Neural cell (in vitro differentiated cells): ENCODE measurements at regions not wholly inside any gene's neighbourhood (a gene's known extent, or its start where the extent isn't known, plus 50 kb on each side); places are given as distances from the start of the nearest gene placed in this dataset.
"Not testable (repeated sequence)": the region's sequence is repeated elsewhere in the genome, so short reads cannot be mapped to it uniquely, and the experiment has no call there.

Experiments
- H2AFZ ChIP-seq: fragments of 200-600, 300-800 bp; sonication (generic), shearing (Covaris generic); 2 replicates; pipeline ENCODE4 v1.6.0; 2014; ENCODE audit warnings: low read depth, mild to moderate bottlenecking, antibody characterized with exemption, low read length, moderate library complexity
- H3F3A ChIP-seq: fragments of 200-600 bp; shearing (Covaris generic); 2 replicates; pipeline ENCODE4 v1.6.1; 2016; ENCODE audit warnings: mild to moderate bottlenecking, moderate library complexity, mixed read lengths, antibody characterized with exemption, low read length; ENCODE audit not compliant: insufficient read depth, poor library complexity, severe bottlenecking
- H3K27ac ChIP-seq: fragments of 200-600, 300-800 bp; sonication (generic), shearing (Covaris generic); 2 replicates; pipeline ENCODE4 v1.5.1; 2014; ENCODE audit warnings: mild to moderate bottlenecking, low read length, moderate library complexity
- H3K27me3 ChIP-seq: fragments of 300-800, 200-600 bp; sonication (generic), shearing (Covaris generic); 2 replicates; pipeline ENCODE4 v1.6.0; 2014; ENCODE audit warnings: mild to moderate bottlenecking, low read depth, low read length, moderate library complexity; ENCODE audit not compliant: insufficient read depth
- H3K36me3 ChIP-seq: fragments of 300-800, 200-600 bp; sonication (generic), shearing (Covaris generic); 2 replicates; pipeline ENCODE4 v1.5.1; 2014; ENCODE audit warnings: mild to moderate bottlenecking, antibody characterized with exemption, low read length, moderate library complexity; ENCODE audit not compliant: insufficient read depth
- H3K4me2 ChIP-seq: fragments of 300-800, 200-600 bp; sonication (generic), shearing (Covaris generic); 2 replicates; pipeline ENCODE4 v1.6.0; 2014; ENCODE audit warnings: mild to moderate bottlenecking, low read length
- H3K4me3 ChIP-seq: fragments of 300-800, 200-600 bp; sonication (generic), shearing (Covaris generic); 2 replicates; pipeline ENCODE4 v1.5.1; 2014; ENCODE audit warnings: mild to moderate bottlenecking, low read length, moderate library complexity
- H3K79me2 ChIP-seq: fragments of 200-600 bp; shearing (Covaris generic); replicated peaks from 2 replicates; pipeline ENCODE4 v1.6.0; 2014; ENCODE audit warnings: mild to moderate bottlenecking, low read length, moderate library complexity; ENCODE audit not compliant: insufficient read depth
- H3K9ac ChIP-seq: fragments of 300-800, 200-600 bp; sonication (generic), shearing (Covaris generic); 2 replicates; pipeline ENCODE4 v1.6.1; 2016; ENCODE audit warnings: mild to moderate bottlenecking, low read length, mixed read lengths
- H3K9me2 ChIP-seq: fragments of 200-600 bp; shearing (Covaris generic); 2 replicates; pipeline ENCODE4 v1.6.1; 2016; ENCODE audit warnings: mild to moderate bottlenecking, low read length, mixed read lengths; ENCODE audit not compliant: insufficient read depth
- H3K9me3 ChIP-seq: fragments of 200-600, 300-800 bp; sonication (generic), shearing (Covaris generic); 2 replicates; pipeline ENCODE4 v1.6.1; 2016; ENCODE audit warnings: mild to moderate bottlenecking, mixed run types, low read length, moderate library complexity, mixed read lengths
- H4K20me1 ChIP-seq: fragments of 200-600 bp; shearing (Covaris generic); 2 replicates; pipeline ENCODE4 v1.6.1; 2016; ENCODE audit warnings: mild to moderate bottlenecking, mixed run types; ENCODE audit not compliant: insufficient read depth
- CTCF ChIP-seq: fragments of 450-650 bp; IDR thresholded peaks from 2 replicates; pipeline ENCODE4 v1.5.1; 2014; ENCODE audit warnings: antibody characterized with exemption, mild to moderate bottlenecking, moderate library complexity; ENCODE audit not compliant: poor library complexity, severe bottlenecking
- EP300 ChIP-seq: fragments of 450-650 bp; conservative IDR thresholded peaks from 2 replicates; pipeline ENCODE4 v1.6.1; 2014; ENCODE audit warnings: antibody characterized with exemption, mild to moderate bottlenecking, moderate library complexity; ENCODE audit not compliant: poor library complexity, severe bottlenecking
- EZH2 ChIP-seq: fragments of 200-600, 300-800 bp; shearing (Covaris generic), sonication (generic); IDR thresholded peaks from 2 replicates; pipeline ENCODE4 v1.6.1; 2014; ENCODE audit warnings: antibody characterized with exemption, low read length, borderline replicate concordance, mild to moderate bottlenecking; ENCODE audit not compliant: insufficient read depth, poor library complexity, severe bottlenecking
- MXI1 ChIP-seq: fragments of 450-650 bp; conservative IDR thresholded peaks from 2 replicates; pipeline ENCODE4 v1.6.1; 2014; ENCODE audit warnings: antibody characterized with exemption, mild to moderate bottlenecking; ENCODE audit not compliant: poor library complexity, severe bottlenecking
- POLR2AphosphoS5 ChIP-seq: IDR thresholded peaks from 2 replicates; pipeline ENCODE4 v1.6.1; 2012
- RAD21 ChIP-seq: fragments of 450-650 bp; conservative IDR thresholded peaks from 2 replicates; pipeline ENCODE4 v1.6.1; 2014; ENCODE audit warnings: antibody characterized with exemption, mild to moderate bottlenecking, moderate library complexity
- REST ChIP-seq: IDR thresholded peaks from 2 replicates; pipeline ENCODE4 v1.6.1; 2012; ENCODE audit warnings: borderline replicate concordance
- SMC3 ChIP-seq: fragments of 450-650 bp; conservative IDR thresholded peaks from 2 replicates; pipeline ENCODE4 v1.6.1; 2014; ENCODE audit warnings: antibody characterized with exemption, mild to moderate bottlenecking, moderate library complexity; ENCODE audit not compliant: poor library complexity
- TAF1 ChIP-seq: IDR thresholded peaks from 2 replicates; pipeline ENCODE4 v1.6.1; 2012; ENCODE audit warnings: low read depth

GRCh38 chr1:222904451-222904850 is 89.6 kb downstream of the DISP1 start:
- no peak overlapping the region for H2AFZ ChIP-seq
- H3K4me3 ChIP-seq = no peak overlapping the region
- no peaks in the 10 kb centered on the region for H3K79me2 ChIP-seq
- no peak overlapping the region for H3K27ac ChIP-seq
- H3K36me3 ChIP-seq = no peaks in the 10 kb centered on the region
- H3F3A ChIP-seq = no peaks in the 10 kb centered on the region
- no peak for TF ChIP-seq EP300
- no peak for TF ChIP-seq MXI1
- no peak for TF ChIP-seq REST
- TF ChIP-seq SMC3 = no peak
- no peak for TF ChIP-seq CTCF
- no peak for TF ChIP-seq POLR2AphosphoS5
- TF ChIP-seq RAD21 = no peak
- TF ChIP-seq EZH2 = no peak
- no peak for TF ChIP-seq TAF1
- no peak overlapping the region for H3K9ac ChIP-seq
- no peaks in the 10 kb centered on the region for H3K9me3 ChIP-seq
- H3K4me2 ChIP-seq = no peak overlapping the region
- no peaks in the 10 kb centered on the region for H4K20me1 ChIP-seq
- no peaks in the 10 kb centered on the region for H3K9me2 ChIP-seq
- no peaks in the 10 kb centered on the region for H3K27me3 ChIP-seq

- TF ChIP-seq MXI1 (no peak), EZH2 (no peak), POLR2AphosphoS5 (no peak), CTCF (no peak), RAD21 (no peak), EP300 (no peak), SMC3 (no peak), REST (no peak), TAF1 (no peak)
- H3K4me2 ChIP-seq = no peak overlapping the region
Observed at GRCh38 chr1:222905151-222905550, 90.3 kb downstream of the DISP1 start.

GRCh38 chr1:222906271-222906739 is 91.5 kb downstream of the DISP1 start:
- H3K9me2 ChIP-seq, H3K4me2 ChIP-seq, H3F3A ChIP-seq, H3K27me3 ChIP-seq, H3K9me3 ChIP-seq, H3K4me3 ChIP-seq, H3K27ac ChIP-seq, H3K79me2 ChIP-seq, H4K20me1 ChIP-seq, H3K36me3 ChIP-seq, H3K9ac ChIP-seq, H2AFZ ChIP-seq: not testable (repeated sequence)

More at GRCh38 chr1:222905151-222905550, 90.3 kb downstream of the DISP1 start:
- Histone ChIP-seq H3K4me3 (no peak overlapping the region), H3K9me3 (no peaks in the 10 kb centered on the region), H3K27ac (no peak overlapping the region), H3K9me2 (no peaks in the 10 kb centered on the region), H2AFZ (no peak overlapping the region), H4K20me1 (no peaks in the 10 kb centered on the region), H3F3A (no peaks in the 10 kb centered on the region), H3K27me3 (no peaks in the 10 kb centered on the region), H3K9ac (no peak overlapping the region), H3K36me3 (no peaks in the 10 kb centered on the region), H3K79me2 (no peaks in the 10 kb centered on the region)
